ENCODE measurements at regions not wholly inside any gene's neighbourhood (a gene's known extent, or its start where the extent isn't known, plus 50 kb on each side); places are given as distances from the start of the nearest gene placed in this dataset.

GRCh38 chr1:181911715-181912114 lies 149.8 kb downstream of the ZNF648 start:
- H3K4me1 ChIP-seq (ENCODE audit: control insufficient read depth in 1 of 2, insufficient read depth in 2 of 2, low read length in 2 of 2), result no peaks in the 10 kb centered on the region
- H3K4ac ChIP-seq (ENCODE audit: low read depth, low read length), result no peak overlapping the region
- H3K79me2 ChIP-seq (ENCODE audit: control insufficient read depth, insufficient read depth, low read length, poor library complexity), result no peaks in the 10 kb centered on the region
- no peak overlapping the region for H3K27ac ChIP-seq (ENCODE audit: low read depth, low read length)
- no peaks in the 10 kb centered on the region for H3K36me3 ChIP-seq (ENCODE audit: control insufficient read depth in 1 of 2, insufficient read depth in 2 of 2, low read length in 2 of 2)
- no peaks in the 10 kb centered on the region for H3K9me3 ChIP-seq (ENCODE audit: insufficient read depth, low read depth, low read length)
- H3K9ac ChIP-seq (ENCODE audit: low read length), result no peak overlapping the region
- no peak overlapping the region for H2AFZ ChIP-seq (ENCODE audit: insufficient read depth, low read length, poor library complexity)
- H4K12ac ChIP-seq (ENCODE audit: low read depth, low read length), result no peak overlapping the region
- no peak overlapping the region for H4K8ac ChIP-seq (ENCODE audit: low read depth, low read length)
- H3K14ac ChIP-seq (ENCODE audit: low read length), result no peak overlapping the region
- H3K18ac ChIP-seq (ENCODE audit: low read length), result no peak overlapping the region
- no peak overlapping the region for H4K91ac ChIP-seq (ENCODE audit: low read depth, low read length)
- no peak overlapping the region for H2BK12ac ChIP-seq (ENCODE audit: low read length)
- H3K79me1 ChIP-seq (ENCODE audit: low read length), result no peaks in the 10 kb centered on the region
- no peak overlapping the region for H2AK5ac ChIP-seq (ENCODE audit: low read length)
- no peak overlapping the region for H2BK5ac ChIP-seq (ENCODE audit: low read depth, low read length, poor library complexity)
- H3K4me3 ChIP-seq (ENCODE audit: low read depth, low read length), result no peak overlapping the region
- no peak for DNase-seq
- no peak overlapping the region for H3K23ac ChIP-seq (ENCODE audit: low read length)
- H3K4me2 ChIP-seq (ENCODE audit: low read length), result no peak overlapping the region
- no CpG with 5 or more reads among the region's 1 CpG for WGBS (ENCODE audit: extremely low coverage, insufficient coverage, insufficient read length)
- H3K27me3 ChIP-seq (ENCODE audit: insufficient read depth, low read length), result no peaks in the 10 kb centered on the region
- H2BK120ac ChIP-seq (ENCODE audit: insufficient read depth, low read length, poor library complexity), result no peak overlapping the region

- Histone ChIP-seq H2BK120ac (ENCODE audit: insufficient read depth, low read length, poor library complexity) (no peak overlapping the region), H3K4ac (ENCODE audit: low read depth, low read length) (no peak overlapping the region), H3K27ac (ENCODE audit: low read depth, low read length) (no peak overlapping the region), H3K4me1 (ENCODE audit: control insufficient read depth in 1 of 2, insufficient read depth in 2 of 2, low read length in 2 of 2) (no peaks in the 10 kb centered on the region), H3K4me3 (ENCODE audit: low read depth, low read length) (no peak overlapping the region), H4K12ac (ENCODE audit: low read depth, low read length) (no peak overlapping the region), H3K36me3 (ENCODE audit: control insufficient read depth in 1 of 2, insufficient read depth in 2 of 2, low read length in 2 of 2) (no peaks in the 10 kb centered on the region), H4K8ac (ENCODE audit: low read depth, low read length) (no peak overlapping the region), H2AK5ac (ENCODE audit: low read length) (no peak overlapping the region), H3K79me2 (ENCODE audit: control insufficient read depth, insufficient read depth, low read length, poor library complexity) (no peaks in the 10 kb centered on the region), H2BK12ac (ENCODE audit: low read length) (no peak overlapping the region), H3K9ac (ENCODE audit: low read length) (no peak overlapping the region), H3K14ac (ENCODE audit: low read length) (no peak overlapping the region), H4K91ac (ENCODE audit: low read depth, low read length) (no peak overlapping the region), H3K27me3 (ENCODE audit: insufficient read depth, low read length) (no peaks in the 10 kb centered on the region), H3K23ac (ENCODE audit: low read length) (no peak overlapping the region), H3K4me2 (ENCODE audit: low read length) (no peak overlapping the region), H2BK5ac (ENCODE audit: low read depth, low read length, poor library complexity) (no peak overlapping the region), H3K79me1 (ENCODE audit: low read length) (no peaks in the 10 kb centered on the region), H3K18ac (ENCODE audit: low read length) (no peak overlapping the region), H2AFZ (ENCODE audit: insufficient read depth, low read length, poor library complexity) (no peak overlapping the region), H3K9me3 (ENCODE audit: insufficient read depth, low read depth, low read length) (no peaks in the 10 kb centered on the region)
- DNase-seq, result peak in 1 of 2 donors; percentile 15
- WGBS (ENCODE audit: extremely low coverage, insufficient coverage, insufficient read length), result no CpG with 5 or more reads among the region's 2 CpGs
These were observed 150.6 kb downstream of the ZNF648 start for GRCh38 chr1:181910905-181911304.

- no peak overlapping the region for H2BK5ac ChIP-seq (ENCODE audit: low read depth, low read length, poor library complexity)
These were observed 152.5 kb downstream of the ZNF648 start for GRCh38 chr1:181909010-181909409.

GRCh38 chr1:181906631-181907030 lies 154.9 kb downstream of the ZNF648 start:
- Histone ChIP-seq H3K27me3 (ENCODE audit: insufficient read depth, low read length) (no peaks in the 10 kb centered on the region), H3K9ac (ENCODE audit: low read length) (no peak overlapping the region), H2BK120ac (ENCODE audit: insufficient read depth, low read length, poor library complexity) (no peak overlapping the region), H3K18ac (ENCODE audit: low read length) (no peak overlapping the region), H3K36me3 (ENCODE audit: control insufficient read depth in 1 of 2, insufficient read depth in 2 of 2, low read length in 2 of 2) (no peaks in the 10 kb centered on the region), H2AK5ac (ENCODE audit: low read length) (no peak overlapping the region), H4K12ac (ENCODE audit: low read depth, low read length) (no peak overlapping the region), H3K27ac (ENCODE audit: low read depth, low read length) (no peak overlapping the region), H3K4me2 (ENCODE audit: low read length) (no peak overlapping the region), H3K4me3 (ENCODE audit: low read depth, low read length) (no peak overlapping the region), H2BK12ac (ENCODE audit: low read length) (no peak overlapping the region), H2AFZ (ENCODE audit: insufficient read depth, low read length, poor library complexity) (no peak overlapping the region), H3K14ac (ENCODE audit: low read length) (no peak overlapping the region), H3K79me1 (ENCODE audit: low read length) (no peaks in the 10 kb centered on the region), H3K4ac (ENCODE audit: low read depth, low read length) (no peak overlapping the region), H3K79me2 (ENCODE audit: control insufficient read depth, insufficient read depth, low read length, poor library complexity) (no peaks in the 10 kb centered on the region), H3K9me3 (ENCODE audit: insufficient read depth, low read depth, low read length) (no peaks in the 10 kb centered on the region), H4K8ac (ENCODE audit: low read depth, low read length) (no peak overlapping the region), H2BK5ac (ENCODE audit: low read depth, low read length, poor library complexity) (no peak overlapping the region), H3K23ac (ENCODE audit: low read length) (no peak overlapping the region), H3K4me1 (ENCODE audit: control insufficient read depth in 1 of 2, insufficient read depth in 2 of 2, low read length in 2 of 2) (no peaks in the 10 kb centered on the region), H4K91ac (ENCODE audit: low read depth, low read length) (no peak overlapping the region)
- no CpG with 5 or more reads among the region's 6 CpGs for WGBS (ENCODE audit: extremely low coverage, insufficient coverage, insufficient read length)
- DNase-seq, result no peak

More at GRCh38 chr1:181909010-181909409, 152.5 kb downstream of the ZNF648 start:
- Histone ChIP-seq H3K79me2 (ENCODE audit: control insufficient read depth, insufficient read depth, low read length, poor library complexity) (no peaks in the 10 kb centered on the region), H3K4me1 (ENCODE audit: control insufficient read depth in 1 of 2, insufficient read depth in 2 of 2, low read length in 2 of 2) (no peaks in the 10 kb centered on the region), H3K4me2 (ENCODE audit: low read length) (no peak overlapping the region), H2BK12ac (ENCODE audit: low read length) (no peak overlapping the region), H3K79me1 (ENCODE audit: low read length) (no peaks in the 10 kb centered on the region), H3K9me3 (ENCODE audit: insufficient read depth, low read depth, low read length) (no peaks in the 10 kb centered on the region), H3K23ac (ENCODE audit: low read length) (no peak overlapping the region), H2AFZ (ENCODE audit: insufficient read depth, low read length, poor library complexity) (no peak overlapping the region), H3K27ac (ENCODE audit: low read depth, low read length) (no peak overlapping the region), H2AK5ac (ENCODE audit: low read length) (no peak overlapping the region), H3K27me3 (ENCODE audit: insufficient read depth, low read length) (no peaks in the 10 kb centered on the region), H3K18ac (ENCODE audit: low read length) (no peak overlapping the region), H4K12ac (ENCODE audit: low read depth, low read length) (no peak overlapping the region), H3K4me3 (ENCODE audit: low read depth, low read length) (no peak overlapping the region), H3K4ac (ENCODE audit: low read depth, low read length) (no peak overlapping the region), H3K14ac (ENCODE audit: low read length) (no peak overlapping the region), H4K91ac (ENCODE audit: low read depth, low read length) (no peak overlapping the region), H2BK120ac (ENCODE audit: insufficient read depth, low read length, poor library complexity) (no peak overlapping the region), H3K9ac (ENCODE audit: low read length) (no peak overlapping the region), H3K36me3 (ENCODE audit: control insufficient read depth in 1 of 2, insufficient read depth in 2 of 2, low read length in 2 of 2) (no peaks in the 10 kb centered on the region), H4K8ac (ENCODE audit: low read depth, low read length) (no peak overlapping the region)
- no CpG with 5 or more reads among the region's 1 CpG for WGBS (ENCODE audit: extremely low coverage, insufficient coverage, insufficient read length)
- no peak for DNase-seq

Measured in trophoblast cell (in vitro differentiated cells and primary cell).